GM12878 (cell line): ENCODE measurements at regions not wholly inside any gene's neighbourhood (a gene's known extent, or its start where the extent isn't known, plus 50 kb on each side); places are given as distances from the start of the nearest gene placed in this dataset.

Experiments
- ATAC-seq: fragments of 200-7000 bp; cut with Tn5 transposase; 3 replicates; pipeline ENCODE4 v1.9.1; 2020; ENCODE audit warnings: mild to moderate bottlenecking, moderate library complexity
- BruUV-seq: library from RNA; stranded (reverse); fragments of 400-500 nt; replicated peaks from 2 replicates; lab custom pipeline; 2021; lab: Mats Ljungman, UMichigan
- CTCF ChIA-PET: fragments of 300-600 bp; sonication (Branson Sonifier 250); formaldehyde crosslinking; extraction: SDS; loops from one replicate; lab custom pipeline; 2021; ENCODE audit warnings: inconsistent platforms; lab: Yijun Ruan, JAX
- POLR2A ChIA-PET: fragments of 350-600 bp; formaldehyde crosslinking; extraction: SDS; loops from one replicate; lab custom pipeline; 2021; ENCODE audit warnings: inconsistent platforms; lab: Charles Lee
- RAD21 ChIA-PET: fragments of 300-600 bp; sonication (Branson Sonifier 250); formaldehyde crosslinking; loops from one replicate; lab custom pipeline; 2023; ENCODE audit warnings: antibody characterized with exemption; ENCODE audit not compliant: unreplicated experiment; lab: Charles Lee
- SMC1A ChIA-PET: fragments of 300-600 bp; sonication (Branson Sonifier 250); formaldehyde crosslinking; loops from one replicate; lab custom pipeline; 2023; ENCODE audit not compliant: unreplicated experiment, uncharacterized antibody; lab: Charles Lee
- DNase-seq: peaks from one replicate; pipeline ENCODE4 v3.0.0-alpha.2; 2011; ENCODE audit warnings: low read depth, low spot score
- FAIRE-seq: peaks from 3 replicates; lab custom pipeline; 2011; peaks lifted over from hg19 to GRCh38; lab: Jason Lieb, UNC
- H2AFZ ChIP-seq: 2 replicates; pipeline ENCODE4 v1.6.0; 2011; ENCODE audit warnings: low read depth, low read length, control low read depth; ENCODE audit not compliant: control insufficient read depth
- H3K27ac ChIP-seq: 2 replicates; pipeline ENCODE4 v1.5.1; 2011; ENCODE audit warnings: control low read depth; ENCODE audit not compliant: control insufficient read depth, insufficient read depth
- H3K27me3 ChIP-seq, 2 experiments: replicated peaks in 1 of 2; 2 replicates each; pipeline versions ENCODE4 v1.6.0 to v1.6.1; 2011; ENCODE audit warnings: low read length in 1 of 2; ENCODE audit not compliant: control insufficient read depth in 2 of 2, insufficient read depth in 2 of 2
- H3K36me3 ChIP-seq, 2 experiments: 2 replicates each; pipeline ENCODE4 v1.5.1; 2011; ENCODE audit warnings: low read length in 1 of 2; ENCODE audit not compliant: control insufficient read depth in 2 of 2, insufficient read depth in 2 of 2
- H3K4me1 ChIP-seq: 2 replicates; pipeline ENCODE4 v1.6.1; 2011; ENCODE audit warnings: mild to moderate bottlenecking, low read length, moderate library complexity, mixed read lengths; ENCODE audit not compliant: control insufficient read depth, insufficient read depth
- H3K4me2 ChIP-seq: 2 replicates; pipeline ENCODE4 v1.6.0; 2011; ENCODE audit warnings: control low read depth; ENCODE audit not compliant: control insufficient read depth, insufficient read depth
- H3K4me3 ChIP-seq: fragments of 200-600 bp; sonication (generic); 2 replicates; pipeline ENCODE4 v1.5.1; 2016
- H3K79me2 ChIP-seq: 2 replicates; pipeline ENCODE4 v1.6.0; 2011; ENCODE audit warnings: low read length; ENCODE audit not compliant: control insufficient read depth, insufficient read depth
- H3K9ac ChIP-seq: 2 replicates; pipeline ENCODE4 v1.8.0; 2011; ENCODE audit warnings: low read length, control low read depth, mixed read lengths; ENCODE audit not compliant: control insufficient read depth, insufficient read depth
- H3K9me3 ChIP-seq: replicated peaks from 3 replicates; pipeline ENCODE4 v1.5.1; 2011; ENCODE audit warnings: mild to moderate bottlenecking, low read length; ENCODE audit not compliant: control insufficient read depth, insufficient read depth
- H4K20me1 ChIP-seq: 2 replicates; pipeline ENCODE4 v1.6.0; 2011; ENCODE audit not compliant: control insufficient read depth, insufficient read depth
- CHD2 ChIP-seq: IDR thresholded peaks from 2 replicates; pipeline ENCODE4 v1.6.1; 2011; ENCODE audit warnings: low read depth, low read length, improper control_type of control experiment, borderline replicate concordance
- EZH2 ChIP-seq: IDR thresholded peaks from 2 replicates; pipeline ENCODE4 v1.6.1; 2012; ENCODE audit warnings: low read depth, mild to moderate bottlenecking, control low read depth, inconsistent platforms, low read length, borderline replicate concordance; ENCODE audit not compliant: control insufficient read depth
- LARP7 ChIP-seq: fragments of 450-650 bp; IDR thresholded peaks from 2 replicates; pipeline ENCODE4 v1.6.1; 2017; ENCODE audit warnings: mild to moderate bottlenecking
- MEF2A ChIP-seq: IDR thresholded peaks from 2 replicates; pipeline ENCODE4 v1.6.1; 2011; ENCODE audit warnings: low read depth, mild to moderate bottlenecking, low read length, moderate library complexity; ENCODE audit not compliant: insufficient read depth
- MXI1 ChIP-seq: fragments of 150-350 bp; IDR thresholded peaks from 2 replicates; pipeline ENCODE4 v1.6.1; 2011; ENCODE audit warnings: low read depth, mild to moderate bottlenecking, inconsistent platforms, low read length, improper control_type of control experiment
- NFXL1 ChIP-seq: fragments of 450-650 bp; IDR thresholded peaks from 2 replicates; pipeline ENCODE4 v1.6.1; 2017; ENCODE audit warnings: antibody characterized with exemption, mild to moderate bottlenecking, borderline replicate concordance
- NR2C2 ChIP-seq: IDR thresholded peaks from 2 replicates; pipeline ENCODE4 v1.6.1; 2011; ENCODE audit warnings: borderline replicate concordance, low read depth; ENCODE audit not compliant: control insufficient read depth, insufficient read length
- PBX3 ChIP-seq: IDR thresholded peaks from 2 replicates; pipeline ENCODE4 v1.6.1; 2011; ENCODE audit warnings: mild to moderate bottlenecking, low read depth, low read length, moderate library complexity; ENCODE audit not compliant: insufficient replicate concordance
- RFX5 ChIP-seq: IDR thresholded peaks from 2 replicates; pipeline ENCODE4 v1.6.1; 2011; ENCODE audit warnings: low read depth, low read length, improper control_type of control experiment
- RUNX3 ChIP-seq: IDR thresholded peaks from 2 replicates; pipeline ENCODE4 v1.6.1; 2012; ENCODE audit warnings: low read length, inconsistent platforms
- SIX5 ChIP-seq: IDR thresholded peaks from 2 replicates; pipeline ENCODE4 v1.6.1; 2011; ENCODE audit warnings: mild to moderate bottlenecking, low read depth, low read length, moderate library complexity; ENCODE audit not compliant: severe bottlenecking
- SPI1 ChIP-seq: IDR thresholded peaks from 2 replicates; pipeline ENCODE4 v1.6.1; 2011; ENCODE audit warnings: low read depth, mild to moderate bottlenecking, low read length, moderate library complexity, borderline replicate concordance; ENCODE audit not compliant: insufficient read depth
- WRNIP1 ChIP-seq: IDR thresholded peaks from 2 replicates; pipeline ENCODE4 v1.6.1; 2011; ENCODE audit warnings: low read depth, low read length, improper control_type of control experiment, borderline replicate concordance
- ZZZ3 ChIP-seq: IDR thresholded peaks from 2 replicates; pipeline ENCODE4 v1.6.1; 2011; ENCODE audit warnings: low read depth; ENCODE audit not compliant: control insufficient read depth, insufficient read length
- WGBS: methylation state at CpG from one replicate; pipeline ENCODE4 v1.1.6; 2016; ENCODE audit warnings: low lambda C conversion rate; ENCODE audit not compliant: insufficient replicate concordance, insufficient coverage; ENCODE audit errors: missing lambda C conversion rate; 5-methylcytosine and 5-hydroxymethylcytosine counted together
- in situ Hi-C: fragments of 300-500 bp; cut with MboI; formaldehyde crosslinking; loops from 9 replicates; pipeline ENCODE4 v1.14.3; 2018; ENCODE audit warnings: mixed read lengths
- intact Hi-C: fragments of 100-400 bp; cut with micrococcal nuclease; formaldehyde crosslinking; loops from one replicate; pipeline ENCODE4 v1.14.2; 2022; ENCODE audit not compliant: unreplicated experiment
- TF ChIP-seq, protein P1 (sequence below): fragments of 450-650 bp; IDR thresholded peaks from 2 replicates; pipeline ENCODE4 v1.6.1; 2017; ENCODE audit warnings: mild to moderate bottlenecking, moderate library complexity
- TF ChIP-seq, protein P2 (sequence below): fragments of 450-650 bp; IDR thresholded peaks from 2 replicates; pipeline ENCODE4 v1.6.1; 2017; ENCODE audit warnings: low read depth, mild to moderate bottlenecking, moderate library complexity

- TF ChIP-seq RUNX3 (no peak), MEF2A (no peak), PBX3 (no peak), EZH2 (no peak), MXI1 (no peak), SIX5 (no peak), CHD2 (no peak), SPI1 (no peak), NR2C2 (no peak), NFXL1 (no peak), RFX5 (no peak), LARP7 (no peak), ZZZ3 (no peak), WRNIP1 (no peak)
- TF ChIP-seq, protein P1, sequence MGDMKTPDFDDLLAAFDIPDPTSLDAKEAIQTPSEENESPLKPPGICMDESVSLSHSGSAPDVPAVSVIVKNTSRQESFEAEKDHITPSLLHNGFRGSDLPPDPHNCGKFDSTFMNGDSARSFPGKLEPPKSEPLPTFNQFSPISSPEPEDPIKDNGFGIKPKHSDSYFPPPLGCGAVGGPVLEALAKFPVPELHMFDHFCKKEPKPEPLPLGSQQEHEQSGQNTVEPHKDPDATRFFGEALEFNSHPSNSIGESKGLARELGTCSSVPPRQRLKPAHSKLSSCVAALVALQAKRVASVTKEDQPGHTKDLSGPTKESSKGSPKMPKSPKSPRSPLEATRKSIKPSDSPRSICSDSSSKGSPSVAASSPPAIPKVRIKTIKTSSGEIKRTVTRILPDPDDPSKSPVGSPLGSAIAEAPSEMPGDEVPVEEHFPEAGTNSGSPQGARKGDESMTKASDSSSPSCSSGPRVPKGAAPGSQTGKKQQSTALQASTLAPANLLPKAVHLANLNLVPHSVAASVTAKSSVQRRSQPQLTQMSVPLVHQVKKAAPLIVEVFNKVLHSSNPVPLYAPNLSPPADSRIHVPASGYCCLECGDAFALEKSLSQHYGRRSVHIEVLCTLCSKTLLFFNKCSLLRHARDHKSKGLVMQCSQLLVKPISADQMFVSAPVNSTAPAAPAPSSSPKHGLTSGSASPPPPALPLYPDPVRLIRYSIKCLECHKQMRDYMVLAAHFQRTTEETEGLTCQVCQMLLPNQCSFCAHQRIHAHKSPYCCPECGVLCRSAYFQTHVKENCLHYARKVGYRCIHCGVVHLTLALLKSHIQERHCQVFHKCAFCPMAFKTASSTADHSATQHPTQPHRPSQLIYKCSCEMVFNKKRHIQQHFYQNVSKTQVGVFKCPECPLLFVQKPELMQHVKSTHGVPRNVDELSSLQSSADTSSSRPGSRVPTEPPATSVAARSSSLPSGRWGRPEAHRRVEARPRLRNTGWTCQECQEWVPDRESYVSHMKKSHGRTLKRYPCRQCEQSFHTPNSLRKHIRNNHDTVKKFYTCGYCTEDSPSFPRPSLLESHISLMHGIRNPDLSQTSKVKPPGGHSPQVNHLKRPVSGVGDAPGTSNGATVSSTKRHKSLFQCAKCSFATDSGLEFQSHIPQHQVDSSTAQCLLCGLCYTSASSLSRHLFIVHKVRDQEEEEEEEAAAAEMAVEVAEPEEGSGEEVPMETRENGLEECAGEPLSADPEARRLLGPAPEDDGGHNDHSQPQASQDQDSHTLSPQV, result no peak
- TF ChIP-seq, protein P2, sequence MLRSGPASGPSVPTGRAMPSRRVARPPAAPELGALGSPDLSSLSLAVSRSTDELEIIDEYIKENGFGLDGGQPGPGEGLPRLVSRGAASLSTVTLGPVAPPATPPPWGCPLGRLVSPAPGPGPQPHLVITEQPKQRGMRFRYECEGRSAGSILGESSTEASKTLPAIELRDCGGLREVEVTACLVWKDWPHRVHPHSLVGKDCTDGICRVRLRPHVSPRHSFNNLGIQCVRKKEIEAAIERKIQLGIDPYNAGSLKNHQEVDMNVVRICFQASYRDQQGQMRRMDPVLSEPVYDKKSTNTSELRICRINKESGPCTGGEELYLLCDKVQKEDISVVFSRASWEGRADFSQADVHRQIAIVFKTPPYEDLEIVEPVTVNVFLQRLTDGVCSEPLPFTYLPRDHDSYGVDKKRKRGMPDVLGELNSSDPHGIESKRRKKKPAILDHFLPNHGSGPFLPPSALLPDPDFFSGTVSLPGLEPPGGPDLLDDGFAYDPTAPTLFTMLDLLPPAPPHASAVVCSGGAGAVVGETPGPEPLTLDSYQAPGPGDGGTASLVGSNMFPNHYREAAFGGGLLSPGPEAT, result no peak
- RAD21 ChIA-PET, result no interaction called here
- POLR2A ChIA-PET, result no interaction called here
- H2AFZ ChIP-seq, result no peak overlapping the region
- H3K9ac ChIP-seq, result no peak overlapping the region
- SMC1A ChIA-PET, result no interaction called here
- no peaks in the 10 kb centered on the region for H4K20me1 ChIP-seq
- H3K4me2 ChIP-seq, result no peak overlapping the region
- intact Hi-C loops, result no loop called here
- no peak overlapping the region for H3K4me3 ChIP-seq
- H3K27me3 ChIP-seq, result peaks cover 0 to 2% of the 10 kb centered on the region in 2 experiments; a peak in 2 of 4 replicates
- BruUV-seq, result no TSS peak
- no peaks in the 10 kb centered on the region for H3K79me2 ChIP-seq
- 8% methylated on average over 11 of the region's 11 CpGs for WGBS
- no peak overlapping the region for H3K27ac ChIP-seq
- CTCF ChIA-PET, result interaction anchor here (1.0 kb wide), 1 partner anchor 16 kb away, joined by 3 read pairs; no protein-coding TSS in a partner anchor
- no peaks in the 10 kb centered on the region; the same call in 2 of the 3 replicates for H3K9me3 ChIP-seq
- H3K4me1 ChIP-seq, result no peaks in the 10 kb centered on the region
- no peak for FAIRE-seq
- in situ Hi-C loops, result no loop called here
- ATAC-seq, result no peak
- H3K36me3 ChIP-seq, result no peaks in the 10 kb centered on the region
- no peak for DNase-seq
Observed at GRCh38 chr12:113697651-113698509, 226.2 kb upstream of the LHX5 start.
